HG03139 (cell line): ENCODE measurements at regions not wholly inside any gene's neighbourhood (a gene's known extent, or its start where the extent isn't known, plus 50 kb on each side); places are given as distances from the start of the nearest gene placed in this dataset.
A peak's percentile ranks its signal among the peaks of the same experiment; 100 is the strongest.

Experiments
- ATAC-seq: cut with Tn5 transposase; IDR thresholded peaks from one replicate; pipeline ENCODE4 v1.9.1; 2021; ENCODE audit not compliant: unreplicated experiment

- no peak for ATAC-seq
These were observed 168.2 kb downstream of the ICOS start for GRCh38 chr2:204104811-204105210.

- no peak for ATAC-seq
These were observed 171.8 kb downstream of the ICOS start for GRCh38 chr2:204108330-204108751.

- ATAC-seq: no peak
These were observed 172.3 kb downstream of the ICOS start for GRCh38 chr2:204108781-204109295.

- no peak for ATAC-seq
These were observed 173.1 kb downstream of the ICOS start for GRCh38 chr2:204109681-204110080.

GRCh38 chr2:204110338-204110741 lies 173.8 kb downstream of the ICOS start:
- ATAC-seq: peak; percentile 93

- ATAC-seq: no peak
These were observed 174.4 kb downstream of the ICOS start for GRCh38 chr2:204110751-204111516.

- ATAC-seq: no peak
These were observed 175.7 kb downstream of the ICOS start for GRCh38 chr2:204112084-204112770.

GRCh38 chr2:204114295-204115136 lies 178.0 kb downstream of the ICOS start:
- no peak for ATAC-seq

GRCh38 chr2:204115137-204116056 lies 178.8 kb downstream of the ICOS start:
- ATAC-seq: no peak

GRCh38 chr2:204116159-204116792 lies 179.7 kb downstream of the ICOS start:
- no peak for ATAC-seq

- ATAC-seq: no peak
These were observed 185.9 kb downstream of the ICOS start for GRCh38 chr2:204122425-204122824.

- ATAC-seq: no peak
These were observed 187.7 kb downstream of the ICOS start for GRCh38 chr2:204124140-204124750.

- ATAC-seq: no peak
These were observed 190.1 kb downstream of the ICOS start for GRCh38 chr2:204126705-204127104.

- ATAC-seq: no peak
These were observed 190.7 kb downstream of the ICOS start for GRCh38 chr2:204127238-204127637.

GRCh38 chr2:204129591-204130294 lies 193.2 kb downstream of the ICOS start:
- ATAC-seq: no peak

GRCh38 chr2:204131621-204132020 lies 195.1 kb downstream of the ICOS start:
- no peak for ATAC-seq

- ATAC-seq: no peak
These were observed 196.9 kb downstream of the ICOS start for GRCh38 chr2:204133476-204133875.

- no peak for ATAC-seq
These were observed 197.9 kb downstream of the ICOS start for GRCh38 chr2:204134421-204134820.

- ATAC-seq: no peak
These were observed 199.2 kb downstream of the ICOS start for GRCh38 chr2:204135752-204136151.
